Bronchial epithelial cell (primary cell): ENCODE measurements at regions not wholly inside any gene's neighbourhood (a gene's known extent, or its start where the extent isn't known, plus 50 kb on each side); places are given as distances from the start of the nearest gene placed in this dataset.

Source experiments
- DNase-seq: peaks from one replicate; pipeline ENCODE4 v3.0.0-alpha.2; 2010; ENCODE audit warnings: low read depth
- FAIRE-seq: peaks from 2 replicates; lab custom pipeline; 2011; peaks lifted over from hg19 to GRCh38; lab: Jason Lieb, UNC
- H3K27me3 ChIP-seq: 2 replicates; pipeline ENCODE4 v1.5.1; 2011; ENCODE audit warnings: low read length; ENCODE audit not compliant: control insufficient read depth, insufficient read depth
- H3K36me3 ChIP-seq: 2 replicates; pipeline ENCODE4 v1.5.1; 2011; ENCODE audit warnings: low read length; ENCODE audit not compliant: control insufficient read depth, insufficient read depth
- H3K4me3 ChIP-seq: 2 replicates; pipeline ENCODE4 v1.5.1; 2011; ENCODE audit warnings: mild to moderate bottlenecking, low read depth, low read length, control low read depth
- TF ChIP-seq, protein P1 (sequence below): IDR thresholded peaks from 2 replicates; pipeline ENCODE4 v1.5.1; 2011; ENCODE audit warnings: mild to moderate bottlenecking, moderate library complexity, low read length, control low read depth, inconsistent platforms; ENCODE audit not compliant: insufficient read depth, severe bottlenecking

DNA sequence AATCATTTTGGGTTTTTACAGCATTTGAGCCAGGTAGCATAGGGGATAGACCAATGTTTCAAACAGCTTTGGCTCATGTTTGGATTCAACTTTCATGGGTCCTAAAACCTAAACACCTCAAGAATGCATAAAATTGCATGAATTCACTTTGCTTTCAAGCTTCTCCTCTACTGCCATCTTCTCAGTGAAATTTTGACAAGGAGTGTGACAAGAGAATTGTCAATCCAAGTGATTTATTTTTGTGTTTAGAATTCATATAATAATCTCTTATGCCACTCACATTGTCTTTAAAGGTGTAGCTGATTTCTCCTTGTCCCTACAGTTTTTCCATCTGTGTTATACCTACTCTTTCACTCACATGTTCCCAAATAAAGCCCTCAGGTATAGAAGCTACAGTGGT lies 264.8 kb upstream of the RND3 start:
- H3K27me3 ChIP-seq = no peaks in the 10 kb centered on the region
- TF ChIP-seq, protein P1, sequence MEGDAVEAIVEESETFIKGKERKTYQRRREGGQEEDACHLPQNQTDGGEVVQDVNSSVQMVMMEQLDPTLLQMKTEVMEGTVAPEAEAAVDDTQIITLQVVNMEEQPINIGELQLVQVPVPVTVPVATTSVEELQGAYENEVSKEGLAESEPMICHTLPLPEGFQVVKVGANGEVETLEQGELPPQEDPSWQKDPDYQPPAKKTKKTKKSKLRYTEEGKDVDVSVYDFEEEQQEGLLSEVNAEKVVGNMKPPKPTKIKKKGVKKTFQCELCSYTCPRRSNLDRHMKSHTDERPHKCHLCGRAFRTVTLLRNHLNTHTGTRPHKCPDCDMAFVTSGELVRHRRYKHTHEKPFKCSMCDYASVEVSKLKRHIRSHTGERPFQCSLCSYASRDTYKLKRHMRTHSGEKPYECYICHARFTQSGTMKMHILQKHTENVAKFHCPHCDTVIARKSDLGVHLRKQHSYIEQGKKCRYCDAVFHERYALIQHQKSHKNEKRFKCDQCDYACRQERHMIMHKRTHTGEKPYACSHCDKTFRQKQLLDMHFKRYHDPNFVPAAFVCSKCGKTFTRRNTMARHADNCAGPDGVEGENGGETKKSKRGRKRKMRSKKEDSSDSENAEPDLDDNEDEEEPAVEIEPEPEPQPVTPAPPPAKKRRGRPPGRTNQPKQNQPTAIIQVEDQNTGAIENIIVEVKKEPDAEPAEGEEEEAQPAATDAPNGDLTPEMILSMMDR = no peak
- H3K36me3 ChIP-seq = no peaks in the 10 kb centered on the region
- DNase-seq (no peak), FAIRE-seq (no peak)
- H3K4me3 ChIP-seq = no peak overlapping the region

DNA sequence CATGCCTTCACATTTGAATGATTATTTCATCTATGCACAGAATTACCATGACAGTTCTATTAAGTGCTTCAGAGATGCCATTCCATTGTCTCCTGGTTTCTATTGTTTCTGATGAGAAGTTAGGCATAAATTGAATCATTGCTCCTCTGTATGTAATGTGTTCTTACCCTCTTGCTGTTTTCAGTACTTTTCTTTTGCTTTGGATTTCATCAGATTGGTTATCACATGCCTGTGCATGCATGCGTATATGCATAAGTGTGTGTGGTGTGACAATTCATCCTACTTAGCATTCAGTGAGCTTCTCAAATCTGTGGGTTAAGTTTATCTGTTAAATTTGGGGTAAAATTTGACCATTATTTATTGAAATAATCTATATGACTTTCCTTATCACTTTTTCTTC lies 263.3 kb upstream of the RND3 start:
- H3K36me3 ChIP-seq = no peaks in the 10 kb centered on the region
- no peak for FAIRE-seq
- TF ChIP-seq, protein P1 = no peak
- peak; percentile 64 for DNase-seq
- H3K27me3 ChIP-seq = no peaks in the 10 kb centered on the region
- H3K4me3 ChIP-seq = no peak overlapping the region

DNA sequence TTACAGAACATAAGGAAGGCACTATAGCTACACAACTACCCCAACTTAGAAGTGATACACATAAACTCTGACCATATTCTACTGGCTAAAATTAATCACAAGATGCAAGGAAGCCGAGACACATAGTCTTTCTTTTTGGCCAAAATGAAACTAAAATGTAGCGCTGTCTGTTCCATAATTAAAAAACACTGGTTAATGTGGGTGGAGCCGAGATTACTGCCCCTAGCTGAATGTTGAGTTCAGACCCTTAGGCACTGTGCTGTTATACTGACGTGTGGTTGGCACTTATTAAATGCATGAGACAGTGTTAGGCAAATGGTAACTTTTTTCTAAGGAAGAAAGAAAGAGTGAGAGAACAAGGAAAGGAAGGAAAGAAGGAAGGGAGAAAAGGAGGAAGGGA lies 254.6 kb upstream of the RND3 start:
- TF ChIP-seq, protein P1 = no peak
- no peak for DNase-seq
- H3K4me3 ChIP-seq = no peak overlapping the region
- FAIRE-seq = no peak
- H3K36me3 ChIP-seq = no peaks in the 10 kb centered on the region
- no peaks in the 10 kb centered on the region for H3K27me3 ChIP-seq

DNA sequence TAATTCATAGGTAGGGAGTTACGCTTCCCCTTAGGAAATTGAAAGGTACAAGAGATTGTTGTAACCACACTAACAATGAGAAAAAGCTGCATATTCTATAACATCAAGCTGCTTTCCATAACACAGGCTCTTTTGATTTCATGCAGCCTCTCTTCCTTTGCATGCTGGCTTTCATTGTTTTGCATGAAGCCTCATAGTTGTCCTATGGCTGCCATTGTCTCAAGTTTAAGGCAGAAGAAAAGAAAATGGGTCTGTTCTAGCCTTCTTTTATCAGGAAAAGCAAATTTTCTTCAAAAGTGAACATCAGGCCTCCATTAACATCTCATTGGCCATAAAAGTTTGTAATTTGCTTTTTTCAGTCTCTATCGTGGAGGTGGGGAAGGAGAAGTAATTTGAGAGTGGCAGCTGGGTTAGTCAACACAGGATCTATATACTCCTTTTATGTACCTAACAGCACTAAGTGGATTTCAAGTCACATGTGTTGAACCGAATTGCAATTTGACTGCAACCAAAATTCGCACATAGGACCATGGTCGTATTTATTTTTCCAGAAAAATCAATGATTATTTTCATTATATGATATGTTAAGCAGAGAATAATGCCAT lies 248.5 kb upstream of the RND3 start:
- TF ChIP-seq, protein P1 = no peak
- DNase-seq = no peak
- Histone ChIP-seq H3K36me3 (no peaks in the 10 kb centered on the region), H3K27me3 (no peaks in the 10 kb centered on the region), H3K4me3 (no peak overlapping the region)
- FAIRE-seq = no peak

DNA sequence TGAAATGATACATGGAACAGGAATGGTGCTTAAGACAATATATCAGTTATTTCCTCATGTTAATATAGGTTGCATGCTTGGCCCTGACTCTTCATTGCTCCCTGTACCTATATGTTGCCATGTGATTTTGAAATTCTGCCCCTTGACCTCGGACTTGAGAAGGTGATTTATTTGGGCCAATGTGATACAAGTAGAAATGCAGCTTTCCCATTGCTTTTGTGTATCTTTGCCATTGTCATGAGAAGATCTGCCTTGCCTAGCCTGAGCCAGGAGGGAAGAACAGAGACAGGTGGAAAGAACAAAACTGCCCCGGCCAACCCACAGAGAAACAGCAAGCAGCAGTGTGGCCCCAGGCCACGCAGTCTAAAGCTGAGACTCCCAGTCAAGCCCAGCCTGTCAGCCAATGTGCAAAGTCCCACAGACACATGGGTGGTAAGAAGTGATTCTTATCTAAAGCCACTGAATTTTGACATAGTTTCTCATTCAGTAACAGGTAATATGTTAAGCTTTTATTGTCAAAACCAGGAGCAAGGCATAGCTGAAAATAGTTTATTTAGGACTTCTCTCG lies 245.7 kb upstream of the RND3 start:
- Histone ChIP-seq H3K27me3 (no peaks in the 10 kb centered on the region), H3K4me3 (no peak overlapping the region), H3K36me3 (no peaks in the 10 kb centered on the region)
- TF ChIP-seq, protein P1 = no peak
- FAIRE-seq (no peak), DNase-seq (peak; percentile 13)

DNA sequence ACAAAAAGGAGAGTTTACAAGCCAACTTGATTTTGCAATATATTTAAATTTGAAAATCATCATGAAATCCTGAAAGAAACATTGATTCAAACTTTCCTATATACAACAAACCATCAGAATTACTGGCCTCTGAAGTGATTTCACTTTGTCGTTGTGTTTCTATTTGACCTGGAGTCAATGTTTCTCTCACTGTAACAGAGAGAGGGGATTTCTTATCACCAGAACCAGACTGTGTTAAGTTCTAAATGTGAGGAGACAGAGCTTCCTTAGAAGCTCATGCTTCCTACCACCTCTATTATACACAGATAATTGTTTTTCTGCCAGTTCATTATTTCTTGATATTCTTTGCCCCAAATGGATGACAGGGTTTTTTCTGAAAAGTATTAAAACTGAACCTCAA lies 245.0 kb upstream of the RND3 start:
- DNase-seq (no peak), FAIRE-seq (no peak)
- Histone ChIP-seq H3K36me3 (no peaks in the 10 kb centered on the region), H3K4me3 (no peak overlapping the region), H3K27me3 (no peaks in the 10 kb centered on the region)
- TF ChIP-seq, protein P1 = no peak
